Posterior vena cava (tissue), 2 donors: ENCODE measurements at regions not wholly inside any gene's neighbourhood (a gene's known extent, or its start where the extent isn't known, plus 50 kb on each side); places are given as distances from the start of the nearest gene placed in this dataset.
"Not testable (repeated sequence)": the region's sequence is repeated elsewhere in the genome, so short reads cannot be mapped to it uniquely, and the experiment has no call there.

Experiments
- DNase-seq: peaks from one replicate; pipeline ENCODE4 v3.0.0-alpha.2; 2020; ENCODE audit warnings: low spot score
- intact Hi-C, 2 donors: fragments of 100-400 bp; cut with DNase I; formaldehyde crosslinking; loops; one replicate each; pipeline versions ENCODE4 v1.14.1 to v1.14.2; 2022 to 2023
- donor health status: DM: yes; HTN: yes; CAD: no.
- donor health status: DM: yes; HTN: yes; CAD: no.

DNA sequence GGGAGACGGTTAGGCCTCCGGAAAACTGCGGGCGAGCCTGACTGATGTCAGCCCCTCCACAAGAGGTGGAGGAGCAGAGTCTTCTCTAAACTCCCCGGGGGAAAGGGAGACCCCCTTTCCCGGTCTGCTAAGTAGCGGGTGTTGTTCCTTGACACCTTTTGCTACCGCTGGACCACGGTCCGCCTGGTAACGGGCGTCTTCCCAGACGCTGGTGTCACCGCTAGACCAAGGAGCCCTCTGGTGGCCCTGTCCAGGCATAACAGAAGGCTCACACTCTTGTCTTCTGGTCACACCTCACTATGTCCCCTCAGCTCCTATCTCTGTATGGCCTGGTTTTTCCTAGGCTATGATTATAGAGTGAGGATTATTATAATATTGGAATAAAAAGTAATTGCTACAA, 513.4 kb downstream of the AMY1C start:
- DNase-seq, intact Hi-C loops: not testable (repeated sequence)

DNA sequence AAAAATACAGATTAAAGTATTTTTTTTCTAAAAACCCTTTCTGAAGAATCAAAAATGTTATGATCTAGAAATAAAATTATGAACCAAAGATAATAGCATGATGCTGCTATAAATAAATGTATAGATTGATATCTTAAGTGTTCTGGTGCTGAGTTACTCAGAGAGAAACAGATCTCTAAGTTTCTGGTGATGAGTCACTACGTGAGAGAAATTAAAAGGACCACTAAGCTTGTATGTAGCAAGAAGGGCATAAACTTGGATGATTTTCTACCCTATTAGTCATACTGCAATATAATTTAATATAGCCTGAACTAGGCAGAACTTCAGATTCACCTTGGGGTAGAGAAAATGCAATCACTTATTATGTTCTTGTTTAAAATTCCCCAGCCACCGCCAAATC, 514.8 kb downstream of the AMY1C start:
- no peak for DNase-seq
- intact Hi-C loops: no loop called here

DNA sequence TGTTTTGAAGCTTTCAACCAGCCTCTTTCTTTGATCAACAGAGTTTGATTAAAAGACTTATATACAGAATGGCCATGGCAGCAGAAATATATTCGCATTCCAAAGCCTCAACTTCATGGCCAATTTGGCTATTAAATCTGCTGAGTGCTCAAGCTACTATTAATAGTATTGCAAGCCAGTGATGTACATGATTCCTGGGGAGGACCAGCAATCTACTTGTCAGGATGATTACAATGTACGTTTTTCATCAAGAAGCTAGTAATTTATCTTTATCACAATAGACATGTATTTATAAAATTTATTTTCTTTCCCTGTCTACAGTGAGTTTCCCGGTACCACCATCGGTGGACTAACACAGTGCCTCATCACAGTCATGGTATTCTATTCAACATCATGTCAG, 515.5 kb downstream of the AMY1C start:
- DNase-seq: no peak
- intact Hi-C loops: no loop called here

DNA sequence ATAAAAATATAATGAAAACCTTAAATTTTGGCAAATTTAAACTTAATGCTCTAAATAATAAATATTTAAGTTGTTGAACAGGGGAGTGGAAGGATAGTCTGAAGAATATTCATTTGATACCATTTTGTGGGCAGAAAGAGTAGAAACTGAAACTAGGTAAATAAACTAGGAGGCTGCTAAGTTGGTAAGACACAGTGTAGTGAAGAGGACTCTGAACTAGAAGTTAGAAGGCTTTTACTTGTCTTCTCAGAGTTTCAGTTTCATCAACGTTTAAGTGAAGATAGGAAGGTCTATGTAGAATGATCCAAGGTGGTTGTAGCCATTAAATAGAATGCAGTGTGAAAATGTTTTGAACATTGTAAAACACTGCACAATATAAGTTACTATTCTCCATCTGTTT, 516.9 kb downstream of the AMY1C start:
- DNase-seq: no peak
- intact Hi-C loops: no loop called here

DNA sequence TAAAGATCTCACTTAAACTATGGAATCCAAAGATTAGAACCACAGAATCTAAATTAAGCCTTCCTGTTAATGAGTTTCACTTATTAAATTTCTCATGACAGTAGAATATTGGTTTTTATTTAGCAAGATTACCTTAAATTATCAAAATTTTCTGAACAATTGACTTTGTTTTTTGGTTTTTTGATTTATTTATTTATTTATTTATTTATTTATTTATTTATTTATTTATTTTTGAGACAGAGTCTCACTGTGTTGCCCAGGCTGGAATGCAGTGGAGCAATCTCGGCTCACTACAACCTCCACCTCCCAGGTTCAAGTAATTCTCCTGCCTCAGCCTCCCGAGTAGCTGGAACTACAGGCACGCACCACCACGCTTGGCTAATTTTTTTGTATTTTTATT, 538.6 kb downstream of the AMY1C start:
- intact Hi-C loops, DNase-seq: not testable (repeated sequence)

DNA sequence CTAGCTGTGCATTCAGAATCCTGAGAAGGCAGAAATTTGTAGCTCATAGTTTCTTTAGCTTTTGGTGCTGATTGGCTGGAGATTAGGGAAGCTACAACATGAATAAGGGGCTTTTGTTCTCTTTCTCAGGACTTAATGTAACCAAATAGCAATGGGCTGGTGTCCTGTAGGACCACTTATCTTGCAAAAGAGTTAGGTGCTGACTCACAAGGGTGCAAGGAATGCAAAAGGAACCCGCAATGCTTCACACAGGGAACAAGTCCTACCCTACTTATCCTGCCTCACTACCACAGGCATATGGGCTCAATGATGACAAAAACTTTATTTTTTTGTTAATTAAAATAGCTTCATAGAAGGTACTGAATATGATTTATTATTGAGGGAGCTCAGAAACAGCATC, 541.5 kb downstream of the AMY1C start:
- intact Hi-C loops: no loop called here
- no peak for DNase-seq

DNA sequence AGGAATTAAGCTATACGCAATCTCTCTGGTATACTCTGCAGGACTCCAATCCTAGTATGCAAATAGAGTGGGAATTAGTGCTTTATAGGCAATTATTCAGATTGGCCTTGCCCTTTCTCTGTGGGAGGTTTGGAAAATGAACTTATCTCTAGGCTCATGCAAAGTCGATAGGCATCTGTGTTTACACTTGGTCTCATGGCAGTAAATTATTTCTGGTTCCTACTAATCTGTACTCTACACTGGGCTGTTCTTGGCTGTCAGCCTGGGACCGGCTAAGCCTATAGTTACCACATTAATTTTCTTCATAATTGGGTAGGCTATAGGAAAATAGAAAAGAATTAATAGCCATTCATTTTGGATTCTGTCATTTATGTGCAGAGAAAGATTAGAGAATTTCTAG, 544.6 kb downstream of the AMY1C start:
- intact Hi-C loops: no loop called here

DNA sequence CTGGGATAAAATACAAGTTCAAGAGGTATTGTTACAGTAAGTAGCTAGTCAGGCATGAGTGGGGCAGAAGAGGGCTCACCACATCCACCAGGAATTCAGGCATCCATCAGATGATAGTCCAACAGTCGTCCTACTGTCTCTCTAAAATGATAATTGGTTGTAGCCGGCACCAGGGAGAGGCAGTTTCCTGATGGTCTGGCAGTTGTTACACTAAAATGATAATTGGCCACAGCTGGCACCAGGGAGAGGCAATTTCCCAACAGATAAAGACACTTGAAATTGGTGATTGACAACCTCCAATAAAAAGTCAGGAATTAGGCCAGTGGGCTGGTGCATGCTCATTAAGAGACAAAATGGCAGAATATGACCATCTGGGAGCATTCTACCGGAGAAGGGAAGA, 545.8 kb downstream of the AMY1C start:
- no peak for DNase-seq
- intact Hi-C loops: no loop called here

More for the DNA sequence above, 544.6 kb downstream of the AMY1C start:
- no peak for DNase-seq

DNA sequence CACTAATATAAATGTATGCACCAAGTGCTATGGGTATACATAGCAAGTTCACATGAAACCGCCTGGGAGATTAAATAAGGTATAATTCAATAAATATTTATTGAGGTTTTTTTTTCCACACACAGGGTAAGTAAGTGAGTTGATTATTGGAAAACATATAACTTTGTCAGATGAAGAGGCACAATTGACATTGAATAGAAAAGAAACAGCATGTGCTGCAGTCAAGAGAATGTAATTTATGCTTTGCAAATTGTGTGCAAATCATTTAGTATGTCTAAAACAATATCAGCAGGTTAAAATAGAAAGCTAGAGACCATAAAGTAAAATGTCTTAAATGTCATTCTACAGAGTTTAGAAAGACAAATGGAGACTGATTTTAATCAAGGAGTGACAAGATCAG, 560.0 kb downstream of the AMY1C start:
- intact Hi-C loops: no loop called here
- no peak for DNase-seq

DNA sequence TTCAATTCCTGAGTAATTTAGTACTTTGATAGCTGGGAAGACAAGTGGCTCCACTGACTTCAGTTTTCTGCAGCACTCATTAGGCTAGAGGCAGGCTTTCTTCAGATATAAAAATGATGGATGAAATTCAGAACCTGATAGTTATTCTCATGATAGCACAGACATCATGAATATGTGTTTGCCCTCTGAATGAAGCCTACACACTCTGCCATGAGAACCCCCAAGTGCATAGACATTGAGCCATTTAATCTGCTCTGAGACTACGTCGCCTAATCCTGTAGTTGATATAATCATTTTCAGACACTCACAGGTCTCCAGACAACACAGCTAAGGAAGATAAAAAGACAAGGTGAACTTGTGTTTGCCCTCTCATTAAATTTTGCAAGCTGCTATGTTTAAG, 566.1 kb downstream of the AMY1C start:
- DNase-seq: no peak
- intact Hi-C loops: no loop called here

DNA sequence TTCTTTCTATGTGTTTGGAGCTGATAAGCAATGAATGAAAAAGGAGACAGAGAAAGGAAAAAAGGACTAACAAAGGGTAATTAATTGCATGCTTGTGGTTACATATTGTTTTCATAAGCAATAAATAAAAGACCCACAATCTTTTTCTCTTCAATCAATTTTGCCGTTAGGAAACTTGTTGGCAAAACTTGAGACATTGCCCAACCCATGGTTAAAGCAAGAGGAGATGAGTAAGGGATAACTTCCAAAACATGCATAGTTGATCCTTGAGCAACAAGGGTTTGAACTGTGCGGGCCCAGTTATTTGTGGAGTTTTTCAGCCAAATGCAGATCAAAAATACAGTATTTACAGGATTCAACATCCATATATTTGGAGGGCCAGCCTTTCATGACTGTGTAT, 572.4 kb downstream of the AMY1C start:
- no peak for DNase-seq
- intact Hi-C loops: no loop called here

DNA sequence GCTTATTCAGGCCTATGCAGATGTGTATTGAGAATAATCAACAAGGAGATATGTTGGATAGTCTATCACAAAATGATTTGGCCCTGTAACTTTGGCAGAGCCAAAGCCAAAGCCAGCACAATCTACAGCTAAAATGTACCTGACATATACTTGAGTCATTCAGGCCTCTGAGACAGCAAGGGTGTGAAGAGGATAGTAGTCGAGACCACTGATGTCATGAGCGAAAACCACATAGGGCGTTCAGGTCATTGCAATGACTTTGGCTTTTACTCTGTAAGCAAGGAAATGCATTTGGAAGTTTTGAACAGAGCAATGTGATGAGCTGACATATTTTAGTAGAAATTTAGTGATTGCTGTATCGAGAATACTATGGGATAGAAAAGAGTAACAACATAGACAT, 579.6 kb downstream of the AMY1C start:
- DNase-seq: no peak
- intact Hi-C loops: no loop called here

DNA sequence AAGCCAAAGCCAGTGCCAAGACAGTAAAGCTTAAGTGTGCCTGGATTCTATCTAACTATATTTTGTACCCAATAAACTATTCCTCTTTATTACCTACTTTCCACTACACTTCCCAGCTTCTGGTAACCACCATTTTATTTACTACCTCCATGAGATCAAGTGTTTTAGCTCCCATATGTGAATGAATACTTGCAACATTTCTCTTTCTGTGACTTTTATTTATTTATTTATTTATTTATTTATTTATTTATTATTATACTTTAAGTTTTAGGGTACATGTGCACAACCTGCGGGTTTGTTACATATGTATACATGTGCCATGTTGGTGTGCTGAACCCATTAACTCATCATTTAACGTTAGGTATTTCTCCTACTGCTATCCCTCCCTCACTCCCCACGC, 582.1 kb downstream of the AMY1C start:
- DNase-seq: no peak
- intact Hi-C loops: no loop called here

DNA sequence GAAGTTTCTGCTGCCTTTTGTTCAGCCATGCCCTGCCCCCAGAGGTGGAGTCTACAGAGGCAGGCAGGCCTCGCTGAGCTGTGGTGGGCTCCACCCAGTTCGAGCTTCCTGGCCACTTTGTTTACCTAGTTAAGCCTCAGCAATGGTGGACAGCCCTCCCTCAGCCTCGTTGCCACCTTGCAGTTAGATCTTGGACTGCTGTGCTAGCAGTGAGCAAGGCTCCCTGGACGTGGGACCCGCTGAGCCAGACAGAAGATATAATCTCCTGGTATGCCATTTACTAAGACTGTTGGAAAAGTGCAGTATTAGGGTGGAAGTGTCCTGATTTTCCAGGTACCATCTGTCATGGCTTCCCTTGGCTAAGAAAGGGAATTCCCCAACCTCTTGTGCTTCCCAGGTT, 588.2 kb downstream of the AMY1C start:
- intact Hi-C loops: not testable (repeated sequence)
- peak; percentile 58 for DNase-seq

DNA sequence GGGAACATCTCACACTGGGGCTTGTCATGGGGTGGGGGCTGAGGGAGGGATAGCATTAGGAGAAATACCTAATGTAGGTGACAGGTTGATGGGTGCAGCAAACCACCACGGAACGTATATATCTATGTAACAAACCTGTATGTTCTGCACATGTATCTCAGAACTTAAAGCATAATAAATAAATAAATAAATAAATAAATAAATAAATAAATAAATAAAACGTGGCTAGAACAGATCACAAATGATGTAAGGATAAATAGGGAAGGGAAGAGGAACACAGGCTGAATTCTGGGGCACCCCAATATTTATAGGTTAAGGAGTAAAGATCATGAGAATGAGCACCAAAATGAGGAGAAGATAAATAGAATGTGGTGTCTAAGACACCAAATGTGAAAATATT, 592.2 kb downstream of the AMY1C start:
- intact Hi-C loops: no loop called here
- DNase-seq: no peak

DNA sequence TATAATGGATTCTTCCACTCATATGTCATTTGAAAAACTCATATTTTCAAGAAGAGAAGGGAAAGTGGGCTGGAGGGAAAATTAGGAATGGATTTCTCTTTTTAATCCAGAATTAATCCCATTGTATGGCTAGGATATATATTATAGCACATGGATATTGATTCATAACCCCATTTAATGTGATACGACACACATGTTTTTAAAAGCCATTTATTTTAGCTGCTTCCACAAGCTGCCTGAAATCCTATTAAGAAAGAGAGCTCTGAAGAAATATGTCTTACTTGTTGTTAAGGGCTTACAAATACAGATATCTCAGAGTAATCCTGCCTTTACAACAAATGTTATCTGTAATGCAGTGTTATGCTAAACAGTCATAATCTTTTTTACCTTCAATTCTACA, 598.6 kb downstream of the AMY1C start:
- intact Hi-C loops: no loop called here
- DNase-seq: no peak

DNA sequence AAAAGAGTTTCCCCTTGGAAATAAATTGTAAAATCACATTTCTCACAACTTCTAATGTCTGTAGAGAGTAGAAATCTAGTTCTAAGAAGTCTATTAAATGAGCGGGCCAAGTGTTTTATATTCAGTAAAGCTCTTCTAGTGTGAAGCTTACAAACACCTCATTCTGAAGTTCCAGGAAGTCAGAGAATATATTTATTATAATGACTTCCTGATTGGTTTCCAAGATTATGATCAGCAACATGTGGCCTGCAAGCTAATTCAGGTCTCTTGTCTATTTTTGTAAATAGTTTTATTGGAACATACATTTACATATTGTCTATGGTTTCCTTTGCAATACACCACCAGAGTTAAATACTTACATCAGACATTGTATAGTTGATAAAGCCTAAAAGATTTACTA, 603.9 kb downstream of the AMY1C start:
- DNase-seq: no peak
- intact Hi-C loops: no loop called here

DNA sequence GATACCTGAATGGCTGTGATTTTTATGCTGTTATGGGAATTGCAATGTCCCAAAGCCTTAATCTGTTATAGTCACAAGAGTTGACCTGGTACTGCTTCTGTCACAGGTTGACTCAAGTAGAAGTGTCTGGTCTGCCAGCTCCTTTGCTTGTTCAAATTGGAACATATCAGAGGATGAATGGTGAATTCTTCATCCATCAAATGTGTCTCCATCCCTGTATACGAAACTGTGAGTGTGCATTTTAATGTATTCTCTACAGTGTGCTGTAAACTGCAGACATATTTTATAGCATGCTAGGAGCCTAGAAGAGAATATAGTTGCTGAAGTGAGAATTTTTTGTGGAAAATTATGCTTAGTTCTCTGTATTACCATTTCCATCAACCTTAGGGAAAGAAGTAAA, 608.4 kb downstream of the AMY1C start:
- intact Hi-C loops: no loop called here

DNA sequence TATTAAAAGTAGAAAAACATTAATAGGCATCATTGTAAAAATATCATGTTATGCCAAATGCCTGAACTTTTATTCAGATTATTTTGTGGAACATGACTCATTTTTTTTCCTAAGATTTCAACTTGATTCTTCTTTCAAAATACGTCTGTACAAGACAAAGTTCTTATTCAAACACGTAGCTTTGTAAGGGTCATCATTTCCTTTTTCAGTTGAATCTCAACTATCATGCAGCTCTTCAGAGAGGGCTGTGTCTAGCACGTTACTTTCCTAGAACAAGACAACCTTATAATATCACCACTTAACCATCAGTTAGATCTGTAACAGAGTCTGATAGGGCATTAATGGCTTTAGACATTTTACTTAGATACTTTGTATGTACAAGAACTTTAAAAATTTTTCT, 608.9 kb downstream of the AMY1C start:
- intact Hi-C loops: no loop called here
- DNase-seq: no peak

More for the DNA sequence above, 608.4 kb downstream of the AMY1C start:
- no peak for DNase-seq

DNA sequence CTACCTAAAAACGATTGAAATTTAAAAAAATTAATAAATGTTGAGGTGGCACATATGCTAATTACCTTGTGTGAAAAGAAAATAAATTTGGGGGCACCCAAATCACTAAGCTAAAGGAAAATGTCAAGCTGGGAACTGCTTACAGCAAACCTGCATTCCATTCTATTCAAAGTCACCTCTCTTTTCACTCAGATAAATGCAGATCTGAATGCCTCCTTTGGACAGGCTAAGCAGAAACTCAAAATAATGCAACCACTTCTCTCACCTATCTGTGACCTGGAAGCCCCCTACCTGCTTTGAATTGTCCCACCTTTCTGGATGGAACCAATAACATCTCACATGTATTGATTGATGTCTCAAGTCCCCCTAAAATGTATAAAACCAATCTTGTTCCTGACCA, 628.7 kb downstream of the AMY1C start:
- intact Hi-C loops: no loop called here
- no peak for DNase-seq

DNA sequence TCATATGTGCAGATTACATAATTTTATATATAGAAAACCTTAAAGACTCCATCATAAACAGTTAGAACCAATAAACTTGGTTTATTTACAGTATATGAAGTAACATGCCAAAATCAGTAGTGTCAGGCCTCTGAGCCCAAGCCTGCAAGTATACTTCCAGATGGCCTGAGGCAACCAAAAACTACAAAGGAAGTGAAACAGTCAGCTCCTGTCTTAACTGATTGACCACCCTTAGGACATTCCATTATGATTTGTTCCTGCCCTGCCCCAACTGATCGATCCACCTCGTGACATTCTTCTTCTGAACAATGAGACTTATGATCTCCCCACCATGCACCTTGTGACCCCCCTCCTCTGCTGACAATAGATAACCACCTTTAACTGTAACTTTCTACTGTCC, 630.3 kb downstream of the AMY1C start:
- intact Hi-C loops: no loop called here
- DNase-seq: no peak

DNA sequence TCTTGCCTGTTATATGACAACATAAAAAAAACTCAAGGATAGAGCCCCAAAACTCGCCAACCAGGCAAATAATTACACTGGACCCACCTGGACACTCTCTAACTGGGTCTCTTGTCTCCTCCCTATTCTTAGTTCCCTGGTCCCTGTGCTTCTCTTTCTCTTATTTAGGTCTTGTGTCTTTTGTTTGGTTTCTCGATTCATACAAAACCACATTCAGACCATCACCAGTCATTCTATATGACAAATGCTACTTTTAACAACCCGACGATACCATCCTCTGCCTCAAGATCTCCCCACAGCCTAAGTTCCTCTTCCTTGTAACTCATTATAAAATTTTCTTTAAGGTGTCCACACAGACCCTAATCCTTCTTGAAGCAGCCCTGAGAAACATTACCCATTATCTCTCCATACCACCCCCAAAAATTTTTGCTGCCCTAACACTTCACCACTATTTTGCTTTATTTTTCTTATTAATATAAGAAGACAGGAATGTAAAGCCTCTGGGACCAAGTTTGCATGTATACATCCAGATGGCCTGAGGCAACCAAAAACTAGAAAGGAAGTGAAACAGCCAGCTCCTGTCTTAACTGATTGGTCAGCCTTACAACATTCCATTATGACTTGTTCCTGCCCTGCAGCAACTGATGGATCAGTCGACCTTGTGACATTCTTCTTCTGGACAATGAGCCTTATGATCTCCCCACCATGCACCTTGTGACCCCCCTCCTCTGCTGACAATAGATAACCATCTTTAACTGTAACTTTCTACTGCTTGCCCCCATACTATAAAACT, 638.2 kb downstream of the AMY1C start:
- DNase-seq: no peak
- intact Hi-C loops: no loop called here
